GM12878 (cell line): ENCODE measurements at regions not wholly inside any gene's neighbourhood (a gene's known extent, or its start where the extent isn't known, plus 50 kb on each side); places are given as distances from the start of the nearest gene placed in this dataset.

Experiments
- ATAC-seq: fragments of 200-7000 bp; cut with Tn5 transposase; 3 replicates; pipeline ENCODE4 v1.9.1; 2020; ENCODE audit warnings: mild to moderate bottlenecking, moderate library complexity
- BruUV-seq: library from RNA; stranded (reverse); fragments of 400-500 nt; replicated peaks from 2 replicates; lab custom pipeline; 2021; lab: Mats Ljungman, UMichigan
- CTCF ChIA-PET: fragments of 300-600 bp; sonication (Branson Sonifier 250); formaldehyde crosslinking; extraction: SDS; loops from one replicate; lab custom pipeline; 2021; ENCODE audit warnings: inconsistent platforms; lab: Yijun Ruan, JAX
- POLR2A ChIA-PET: fragments of 350-600 bp; formaldehyde crosslinking; extraction: SDS; loops from one replicate; lab custom pipeline; 2021; ENCODE audit warnings: inconsistent platforms; lab: Charles Lee
- RAD21 ChIA-PET: fragments of 300-600 bp; sonication (Branson Sonifier 250); formaldehyde crosslinking; loops from one replicate; lab custom pipeline; 2023; ENCODE audit warnings: antibody characterized with exemption; ENCODE audit not compliant: unreplicated experiment; lab: Charles Lee
- SMC1A ChIA-PET: fragments of 300-600 bp; sonication (Branson Sonifier 250); formaldehyde crosslinking; loops from one replicate; lab custom pipeline; 2023; ENCODE audit not compliant: unreplicated experiment, uncharacterized antibody; lab: Charles Lee
- DNase-seq: peaks from one replicate; pipeline ENCODE4 v3.0.0-alpha.2; 2011; ENCODE audit warnings: low read depth, low spot score
- FAIRE-seq: peaks from 3 replicates; lab custom pipeline; 2011; peaks lifted over from hg19 to GRCh38; lab: Jason Lieb, UNC
- H2AFZ ChIP-seq: 2 replicates; pipeline ENCODE4 v1.6.0; 2011; ENCODE audit warnings: low read depth, low read length, control low read depth; ENCODE audit not compliant: control insufficient read depth
- H3K27ac ChIP-seq: 2 replicates; pipeline ENCODE4 v1.5.1; 2011; ENCODE audit warnings: control low read depth; ENCODE audit not compliant: control insufficient read depth, insufficient read depth
- H3K27me3 ChIP-seq, 2 experiments: replicated peaks in 1 of 2; 2 replicates each; pipeline versions ENCODE4 v1.6.0 to v1.6.1; 2011; ENCODE audit warnings: low read length in 1 of 2; ENCODE audit not compliant: control insufficient read depth in 2 of 2, insufficient read depth in 2 of 2
- H3K36me3 ChIP-seq, 2 experiments: 2 replicates each; pipeline ENCODE4 v1.5.1; 2011; ENCODE audit warnings: low read length in 1 of 2; ENCODE audit not compliant: control insufficient read depth in 2 of 2, insufficient read depth in 2 of 2
- H3K4me1 ChIP-seq: 2 replicates; pipeline ENCODE4 v1.6.1; 2011; ENCODE audit warnings: mild to moderate bottlenecking, low read length, moderate library complexity, mixed read lengths; ENCODE audit not compliant: control insufficient read depth, insufficient read depth
- H3K4me2 ChIP-seq: 2 replicates; pipeline ENCODE4 v1.6.0; 2011; ENCODE audit warnings: control low read depth; ENCODE audit not compliant: control insufficient read depth, insufficient read depth
- H3K4me3 ChIP-seq: fragments of 200-600 bp; sonication (generic); 2 replicates; pipeline ENCODE4 v1.5.1; 2016
- H3K79me2 ChIP-seq: 2 replicates; pipeline ENCODE4 v1.6.0; 2011; ENCODE audit warnings: low read length; ENCODE audit not compliant: control insufficient read depth, insufficient read depth
- H3K9ac ChIP-seq: 2 replicates; pipeline ENCODE4 v1.8.0; 2011; ENCODE audit warnings: low read length, control low read depth, mixed read lengths; ENCODE audit not compliant: control insufficient read depth, insufficient read depth
- H3K9me3 ChIP-seq: replicated peaks from 3 replicates; pipeline ENCODE4 v1.5.1; 2011; ENCODE audit warnings: mild to moderate bottlenecking, low read length; ENCODE audit not compliant: control insufficient read depth, insufficient read depth
- H4K20me1 ChIP-seq: 2 replicates; pipeline ENCODE4 v1.6.0; 2011; ENCODE audit not compliant: control insufficient read depth, insufficient read depth
- ATF7 ChIP-seq: fragments of 450-650 bp; IDR thresholded peaks from 2 replicates; pipeline ENCODE4 v1.6.1; 2016; ENCODE audit warnings: low read depth, mild to moderate bottlenecking
- CREM ChIP-seq: IDR thresholded peaks from 2 replicates; pipeline ENCODE4 v1.6.1; 2014; ENCODE audit warnings: antibody characterized with exemption, low read depth
- FOS ChIP-seq: IDR thresholded peaks from 3 replicates; pipeline ENCODE4 v1.6.1; 2011; ENCODE audit warnings: borderline replicate concordance; ENCODE audit not compliant: insufficient read length; ENCODE audit errors: extremely low read depth
- GABPA ChIP-seq: IDR thresholded peaks from 2 replicates; pipeline ENCODE4 v1.6.1; 2014; ENCODE audit warnings: antibody characterized with exemption, low read depth, mild to moderate bottlenecking, inconsistent platforms
- PKNOX1 ChIP-seq: fragments of 450-650 bp; IDR thresholded peaks from 2 replicates; pipeline ENCODE4 v1.6.1; 2016; ENCODE audit warnings: mild to moderate bottlenecking
- SREBF1 ChIP-seq: IDR thresholded peaks from 2 replicates; pipeline ENCODE4 v1.6.1; 2012; ENCODE audit warnings: mild to moderate bottlenecking, low read length
- TBL1XR1 ChIP-seq: IDR thresholded peaks from 2 replicates; pipeline ENCODE4 v1.6.1; 2012; ENCODE audit warnings: low read depth, low read length, improper control_type of control experiment
- YY1 ChIP-seq: IDR thresholded peaks from 2 replicates; pipeline ENCODE4 v1.6.1; 2011; ENCODE audit warnings: low read depth, mild to moderate bottlenecking, low read length
- WGBS: methylation state at CpG from one replicate; pipeline ENCODE4 v1.1.6; 2016; ENCODE audit warnings: low lambda C conversion rate; ENCODE audit not compliant: insufficient replicate concordance, insufficient coverage; ENCODE audit errors: missing lambda C conversion rate; 5-methylcytosine and 5-hydroxymethylcytosine counted together
- in situ Hi-C: fragments of 300-500 bp; cut with MboI; formaldehyde crosslinking; loops from 9 replicates; pipeline ENCODE4 v1.14.3; 2018; ENCODE audit warnings: mixed read lengths
- intact Hi-C: fragments of 100-400 bp; cut with micrococcal nuclease; formaldehyde crosslinking; loops from one replicate; pipeline ENCODE4 v1.14.2; 2022; ENCODE audit not compliant: unreplicated experiment
- TF ChIP-seq, protein P1 (sequence below): IDR thresholded peaks from 2 replicates; pipeline ENCODE4 v1.6.1; 2012; ENCODE audit warnings: low read depth, low read length, improper control_type of control experiment
- TF ChIP-seq, protein P2 (sequence below): fragments of 450-650 bp; IDR thresholded peaks from 2 replicates; pipeline ENCODE4 v1.6.1; 2017; ENCODE audit warnings: antibody characterized with exemption, mild to moderate bottlenecking, moderate library complexity
- TF ChIP-seq, protein P3 (sequence below): fragments of 450-650 bp; IDR thresholded peaks from 2 replicates; pipeline ENCODE4 v1.6.1; 2017; ENCODE audit warnings: borderline replicate concordance

DNA sequence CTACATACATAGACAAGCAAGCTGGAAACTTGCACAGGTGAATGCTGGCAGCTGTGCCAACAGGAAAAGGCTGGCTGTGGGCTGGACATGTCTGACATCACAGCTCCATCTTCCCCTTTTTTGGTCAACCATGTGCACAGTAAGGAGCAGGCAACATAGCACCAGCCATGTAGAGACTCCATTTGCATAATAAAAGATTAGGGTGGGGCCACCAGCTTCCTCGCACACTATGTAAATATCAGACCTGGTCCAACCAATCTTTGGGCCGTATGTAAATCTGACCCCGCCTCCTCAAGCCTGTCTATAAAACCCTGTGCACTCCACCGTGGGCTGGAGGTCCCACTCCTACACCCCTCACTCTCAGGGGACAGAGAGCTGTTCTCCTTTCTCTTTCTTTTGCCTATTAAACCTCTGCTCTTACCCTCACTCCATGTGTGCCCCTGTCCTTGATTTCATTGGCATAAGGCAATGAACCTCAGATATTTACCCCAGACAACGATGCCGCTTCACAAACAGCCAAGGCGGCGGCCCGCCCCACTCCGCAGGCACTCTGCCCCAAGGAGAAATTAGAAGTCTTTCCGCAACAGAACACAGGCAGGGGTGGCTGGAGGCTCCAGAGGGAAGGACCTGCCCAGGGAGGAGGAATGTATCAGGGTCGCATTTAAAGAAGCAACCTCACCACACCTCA is 862.2 kb downstream of the TRIML1 start:
- no peak overlapping the region for H3K4me2 ChIP-seq
- TF ChIP-seq PKNOX1 (no peak), FOS (no peak), SREBF1 (no peak), GABPA (no peak), YY1 (no peak), ATF7 (no peak), TBL1XR1 (no peak), CREM (no peak)
- TF ChIP-seq, protein P1, sequence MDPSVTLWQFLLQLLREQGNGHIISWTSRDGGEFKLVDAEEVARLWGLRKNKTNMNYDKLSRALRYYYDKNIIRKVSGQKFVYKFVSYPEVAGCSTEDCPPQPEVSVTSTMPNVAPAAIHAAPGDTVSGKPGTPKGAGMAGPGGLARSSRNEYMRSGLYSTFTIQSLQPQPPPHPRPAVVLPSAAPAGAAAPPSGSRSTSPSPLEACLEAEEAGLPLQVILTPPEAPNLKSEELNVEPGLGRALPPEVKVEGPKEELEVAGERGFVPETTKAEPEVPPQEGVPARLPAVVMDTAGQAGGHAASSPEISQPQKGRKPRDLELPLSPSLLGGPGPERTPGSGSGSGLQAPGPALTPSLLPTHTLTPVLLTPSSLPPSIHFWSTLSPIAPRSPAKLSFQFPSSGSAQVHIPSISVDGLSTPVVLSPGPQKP = no peak
- TF ChIP-seq, protein P2, sequence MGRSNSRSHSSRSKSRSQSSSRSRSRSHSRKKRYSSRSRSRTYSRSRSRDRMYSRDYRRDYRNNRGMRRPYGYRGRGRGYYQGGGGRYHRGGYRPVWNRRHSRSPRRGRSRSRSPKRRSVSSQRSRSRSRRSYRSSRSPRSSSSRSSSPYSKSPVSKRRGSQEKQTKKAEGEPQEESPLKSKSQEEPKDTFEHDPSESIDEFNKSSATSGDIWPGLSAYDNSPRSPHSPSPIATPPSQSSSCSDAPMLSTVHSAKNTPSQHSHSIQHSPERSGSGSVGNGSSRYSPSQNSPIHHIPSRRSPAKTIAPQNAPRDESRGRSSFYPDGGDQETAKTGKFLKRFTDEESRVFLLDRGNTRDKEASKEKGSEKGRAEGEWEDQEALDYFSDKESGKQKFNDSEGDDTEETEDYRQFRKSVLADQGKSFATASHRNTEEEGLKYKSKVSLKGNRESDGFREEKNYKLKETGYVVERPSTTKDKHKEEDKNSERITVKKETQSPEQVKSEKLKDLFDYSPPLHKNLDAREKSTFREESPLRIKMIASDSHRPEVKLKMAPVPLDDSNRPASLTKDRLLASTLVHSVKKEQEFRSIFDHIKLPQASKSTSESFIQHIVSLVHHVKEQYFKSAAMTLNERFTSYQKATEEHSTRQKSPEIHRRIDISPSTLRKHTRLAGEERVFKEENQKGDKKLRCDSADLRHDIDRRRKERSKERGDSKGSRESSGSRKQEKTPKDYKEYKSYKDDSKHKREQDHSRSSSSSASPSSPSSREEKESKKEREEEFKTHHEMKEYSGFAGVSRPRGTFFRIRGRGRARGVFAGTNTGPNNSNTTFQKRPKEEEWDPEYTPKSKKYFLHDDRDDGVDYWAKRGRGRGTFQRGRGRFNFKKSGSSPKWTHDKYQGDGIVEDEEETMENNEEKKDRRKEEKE = no peak
- TF ChIP-seq, protein P3, sequence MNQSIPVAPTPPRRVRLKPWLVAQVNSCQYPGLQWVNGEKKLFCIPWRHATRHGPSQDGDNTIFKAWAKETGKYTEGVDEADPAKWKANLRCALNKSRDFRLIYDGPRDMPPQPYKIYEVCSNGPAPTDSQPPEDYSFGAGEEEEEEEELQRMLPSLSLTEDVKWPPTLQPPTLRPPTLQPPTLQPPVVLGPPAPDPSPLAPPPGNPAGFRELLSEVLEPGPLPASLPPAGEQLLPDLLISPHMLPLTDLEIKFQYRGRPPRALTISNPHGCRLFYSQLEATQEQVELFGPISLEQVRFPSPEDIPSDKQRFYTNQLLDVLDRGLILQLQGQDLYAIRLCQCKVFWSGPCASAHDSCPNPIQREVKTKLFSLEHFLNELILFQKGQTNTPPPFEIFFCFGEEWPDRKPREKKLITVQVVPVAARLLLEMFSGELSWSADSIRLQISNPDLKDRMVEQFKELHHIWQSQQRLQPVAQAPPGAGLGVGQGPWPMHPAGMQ = no peak
- H4K20me1 ChIP-seq = no peaks in the 10 kb centered on the region
- SMC1A ChIA-PET = no interaction called here
- H3K4me1 ChIP-seq = no peaks in the 10 kb centered on the region
- no peak overlapping the region for H2AFZ ChIP-seq
- no peak overlapping the region for H3K27ac ChIP-seq
- no peak for ATAC-seq
- no TSS peak for BruUV-seq
- intact Hi-C loops (no loop called here), in situ Hi-C loops (no loop called here)
- CTCF ChIA-PET = no interaction called here
- no peaks in the 10 kb centered on the region for H3K36me3 ChIP-seq
- FAIRE-seq = no peak
- POLR2A ChIA-PET = no interaction called here
- H3K79me2 ChIP-seq = no peaks in the 10 kb centered on the region
- no peaks in the 10 kb centered on the region; the same call in 2 of the 3 replicates for H3K9me3 ChIP-seq
- WGBS = 55% methylated on average over 12 of the region's 12 CpGs
- no peak for DNase-seq
- no peak overlapping the region for H3K4me3 ChIP-seq
- no peaks in the 10 kb centered on the region for H3K27me3 ChIP-seq
- RAD21 ChIA-PET = no interaction called here
- H3K9ac ChIP-seq = no peak overlapping the region
